Duodenal mucosa (tissue), 2 donors: ENCODE measurements at regions not wholly inside any gene's neighbourhood (a gene's known extent, or its start where the extent isn't known, plus 50 kb on each side); places are given as distances from the start of the nearest gene placed in this dataset.
"Not testable (repeated sequence)": the region's sequence is repeated elsewhere in the genome, so short reads cannot be mapped to it uniquely, and the experiment has no call there.

Experiments used
- H3K27ac ChIP-seq: one replicate; pipeline ENCODE4 v1.7.0; 2013; ENCODE audit warnings: low read depth, low read length
- H3K27me3 ChIP-seq, 2 donors: one replicate each; pipeline ENCODE4 v1.7.0; 2013; ENCODE audit warnings: low read length in 2 of 2, control low read depth in 1 of 2; ENCODE audit not compliant: insufficient read depth in 2 of 2, control insufficient read depth in 1 of 2
- H3K36me3 ChIP-seq, 2 donors: one replicate each; pipeline ENCODE4 v1.7.0; 2013; ENCODE audit warnings: low read length in 2 of 2, control low read depth in 1 of 2; ENCODE audit not compliant: insufficient read depth in 2 of 2, control insufficient read depth in 1 of 2
- H3K4me1 ChIP-seq, 2 donors: one replicate each; pipeline ENCODE4 v1.7.0; 2013; ENCODE audit warnings: low read length in 2 of 2, control low read depth in 1 of 2; ENCODE audit not compliant: insufficient read depth in 2 of 2, control insufficient read depth in 1 of 2
- H3K4me3 ChIP-seq, 2 donors: one replicate each; pipeline ENCODE4 v1.7.0; 2013; ENCODE audit warnings: low read length in 2 of 2, low read depth in 1 of 2
- H3K9ac ChIP-seq, 2 donors: one replicate each; pipeline ENCODE4 v1.7.0; 2013; ENCODE audit warnings: low read length in 2 of 2, low read depth in 1 of 2
- H3K9me3 ChIP-seq, 2 donors: one replicate each; pipeline ENCODE4 v1.7.0; 2013; ENCODE audit warnings: low read length in 2 of 2, control low read depth in 1 of 2; ENCODE audit not compliant: control insufficient read depth in 1 of 2

DNA sequence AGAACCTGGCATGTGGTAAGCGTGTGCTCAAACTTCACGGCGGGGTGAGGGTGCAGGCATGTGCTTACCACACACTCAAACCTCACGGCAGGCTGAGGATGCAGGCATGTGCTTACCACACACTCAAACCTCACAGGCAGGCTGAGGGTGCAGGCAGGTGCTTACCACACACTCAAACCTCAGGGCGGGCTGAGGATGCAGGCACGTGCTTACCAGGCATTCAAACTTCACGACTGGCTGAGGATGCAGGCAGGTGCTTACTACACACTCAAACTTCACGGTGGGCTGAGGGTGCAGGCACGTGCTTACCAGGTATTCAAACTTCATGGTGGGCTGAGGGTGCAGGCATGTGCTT, 105.0 kb upstream of the ALKAL2 start:
- H3K27me3 ChIP-seq = peaks cover 0 to 3% of the 10 kb centered on the region in 2 donors

DNA sequence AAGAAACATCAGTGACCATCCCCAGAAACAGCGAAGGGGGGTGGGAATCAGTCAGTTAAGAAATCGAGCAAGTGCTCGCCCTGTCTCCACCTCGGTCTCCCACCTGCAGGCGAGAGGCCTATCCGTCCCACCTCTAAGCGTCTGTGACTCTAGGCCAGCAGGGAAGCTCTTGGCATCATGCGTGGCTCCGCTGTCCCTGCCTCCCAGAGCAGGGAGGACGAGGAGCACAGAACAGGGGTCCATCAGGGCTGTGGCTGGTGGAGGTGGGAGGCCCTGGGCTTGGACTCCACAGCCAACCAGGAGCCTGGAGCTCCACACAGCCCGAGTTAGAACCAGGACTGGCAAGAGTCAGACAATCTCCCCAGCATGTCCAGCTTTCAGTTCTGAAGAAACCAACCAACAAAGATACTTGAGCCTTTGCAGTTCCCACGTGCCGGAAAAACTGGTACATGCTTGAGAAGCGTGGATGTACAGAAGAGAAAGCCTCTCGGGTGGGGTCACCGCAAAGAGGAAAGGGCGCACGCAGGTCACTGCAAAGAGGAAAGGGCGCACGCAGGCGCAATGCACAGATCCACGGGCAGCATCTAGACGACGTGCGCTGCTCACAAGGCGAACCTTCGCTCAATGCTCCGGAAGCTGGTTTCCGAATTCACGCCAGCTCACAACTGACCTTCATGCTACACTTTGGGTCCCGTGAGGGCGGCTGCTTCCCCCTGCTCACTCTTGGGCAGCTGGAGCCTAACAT, 104.5 kb upstream of the ALKAL2 start:
- Histone ChIP-seq H3K27ac (no peak overlapping the region), H3K4me3 (no peak overlapping the region), H3K9ac (no peak overlapping the region), H3K4me1 (no peaks in the 10 kb centered on the region), H3K27me3 (peaks cover 0 to 3% of the 10 kb centered on the region in 2 donors), H3K9me3 (peaks cover 6 to 7% of the 10 kb centered on the region in 2 donors), H3K36me3 (no peaks in the 10 kb centered on the region)

More for the DNA sequence above, 105.0 kb upstream of the ALKAL2 start:
- H3K4me1 ChIP-seq = no peaks in the 10 kb centered on the region
- H3K4me3 ChIP-seq = no peak overlapping the region
- no peak overlapping the region for H3K27ac ChIP-seq
- no peak overlapping the region for H3K9ac ChIP-seq
- peaks cover 6 to 7% of the 10 kb centered on the region in 2 donors for H3K9me3 ChIP-seq
- H3K36me3 ChIP-seq = no peaks in the 10 kb centered on the region

DNA sequence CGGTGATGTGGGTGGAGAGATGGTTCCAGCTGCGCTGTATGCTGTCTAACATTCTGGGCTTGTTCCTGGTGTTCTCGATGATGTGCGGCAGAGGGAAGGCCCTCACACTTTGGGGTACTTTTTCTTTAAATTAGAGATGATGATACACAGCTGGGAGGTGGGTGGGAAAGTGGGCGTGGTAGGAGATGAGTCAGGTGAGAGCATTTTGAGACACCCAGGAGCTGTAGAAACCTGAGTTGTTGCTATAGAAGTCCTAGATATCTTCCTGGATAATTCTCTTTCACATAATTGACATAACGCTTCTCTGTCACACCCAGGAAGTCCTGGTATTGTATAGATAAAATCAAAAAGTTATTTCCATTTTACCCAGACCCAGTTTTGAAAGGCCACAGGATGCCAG, 103.8 kb upstream of the ALKAL2 start:
- no peaks in the 10 kb centered on the region for H3K36me3 ChIP-seq
- no peak overlapping the region for H3K4me3 ChIP-seq
- no peak overlapping the region for H3K27ac ChIP-seq
- peaks cover 6 to 7% of the 10 kb centered on the region in 2 donors for H3K9me3 ChIP-seq
- no peak overlapping the region for H3K9ac ChIP-seq
- peaks cover 0 to 3% of the 10 kb centered on the region in 2 donors for H3K27me3 ChIP-seq
- H3K4me1 ChIP-seq = no peaks in the 10 kb centered on the region

DNA sequence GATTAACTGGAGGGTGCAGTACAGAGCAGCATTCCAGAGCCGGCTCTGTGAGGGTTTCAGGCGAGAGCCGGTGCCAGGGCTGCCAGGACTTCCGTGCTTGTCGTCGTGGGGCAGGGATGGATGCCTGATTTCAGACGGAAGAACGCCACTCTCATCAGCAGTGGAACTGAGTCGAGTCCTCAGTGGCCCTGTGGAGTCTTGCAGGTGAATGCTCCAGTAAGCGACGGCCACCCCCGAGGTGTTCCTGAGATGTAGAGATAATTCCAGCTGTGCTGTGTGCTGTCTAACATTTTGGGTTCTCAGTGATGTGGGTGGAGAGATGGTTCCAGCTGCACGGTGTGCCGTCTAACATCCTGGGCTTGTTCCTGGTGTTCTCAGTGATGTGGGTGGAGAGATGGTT, 103.1 kb upstream of the ALKAL2 start:
- Histone ChIP-seq H3K4me1 (no peaks in the 10 kb centered on the region), H3K27me3 (peaks cover 0 to 3% of the 10 kb centered on the region in 2 donors), H3K9me3 (peaks cover 6 to 7% of the 10 kb centered on the region in 2 donors), H3K36me3 (no peaks in the 10 kb centered on the region), H3K4me3 (no peak overlapping the region), H3K9ac (no peak overlapping the region), H3K27ac (no peak overlapping the region)

DNA sequence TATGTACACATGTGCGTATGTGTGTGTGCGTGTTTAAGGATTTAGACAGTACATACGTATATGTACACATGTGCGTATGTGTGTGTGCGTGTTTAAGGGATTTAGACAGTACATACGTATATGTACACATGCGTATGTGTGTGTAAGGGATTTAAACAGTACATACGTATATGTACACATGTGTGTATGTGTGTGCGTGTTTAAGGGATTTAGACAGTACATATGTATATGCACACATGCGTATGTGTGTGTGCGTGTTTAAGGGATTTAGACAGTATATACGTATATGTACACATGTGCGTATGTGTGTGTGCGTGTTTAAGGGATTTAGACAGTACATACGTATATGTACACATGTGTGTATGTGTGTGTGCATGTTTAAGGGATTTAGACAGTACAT, 102.1 kb upstream of the ALKAL2 start:
- H3K4me1 ChIP-seq, H3K4me3 ChIP-seq, H3K9me3 ChIP-seq, H3K36me3 ChIP-seq, H3K27ac ChIP-seq, H3K27me3 ChIP-seq: not testable (repeated sequence)
- peak overlapping the region in 1 of 2 donors; percentile 2 for H3K9ac ChIP-seq

DNA sequence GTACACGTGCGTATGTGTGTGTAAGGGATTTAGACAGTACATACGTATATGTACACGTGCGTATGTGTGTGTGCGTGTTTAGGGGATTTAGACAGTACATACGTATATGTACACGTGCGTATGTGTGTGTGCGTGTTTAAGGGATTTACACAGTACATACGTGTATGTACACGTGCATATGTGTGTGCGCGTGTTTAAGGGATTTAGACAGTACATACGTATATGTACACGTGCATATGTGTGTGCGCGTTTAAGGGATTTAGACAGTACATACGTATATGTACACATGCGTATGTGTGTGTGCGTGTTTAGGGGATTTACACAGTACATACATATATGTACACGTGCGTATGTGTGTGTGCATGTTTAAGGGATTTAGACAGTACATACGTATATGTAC, 100.9 kb upstream of the ALKAL2 start:
- H3K27ac ChIP-seq, H3K27me3 ChIP-seq, H3K4me3 ChIP-seq, H3K9ac ChIP-seq, H3K36me3 ChIP-seq, H3K4me1 ChIP-seq, H3K9me3 ChIP-seq: not testable (repeated sequence)

DNA sequence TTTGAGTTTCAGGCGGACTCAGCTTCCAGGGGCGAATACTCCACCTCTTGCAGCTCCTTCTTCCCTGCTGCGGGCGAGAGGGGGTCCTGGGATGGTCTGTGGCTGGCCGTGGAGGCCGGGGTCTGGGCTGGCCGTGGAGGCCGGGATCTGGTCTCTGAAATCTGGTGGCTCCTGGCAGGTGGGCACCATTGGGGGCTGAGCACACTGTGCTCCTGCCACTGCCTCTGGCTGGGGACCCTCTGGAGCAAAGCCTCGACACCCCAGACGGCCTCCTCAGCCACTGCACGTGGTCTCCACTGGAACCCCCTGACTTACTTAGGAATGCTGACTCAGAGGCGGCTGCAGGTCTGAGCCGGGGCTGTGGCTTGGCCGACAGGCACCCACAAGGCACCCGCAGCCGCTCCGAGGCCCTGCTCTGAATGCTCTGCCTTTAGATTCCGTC, 100.1 kb upstream of the ALKAL2 start:
- Histone ChIP-seq H3K9me3 (peaks cover 6 to 7% of the 10 kb centered on the region in 2 donors), H3K9ac (no peak overlapping the region), H3K27me3 (peaks cover 0 to 3% of the 10 kb centered on the region in 2 donors)

DNA sequence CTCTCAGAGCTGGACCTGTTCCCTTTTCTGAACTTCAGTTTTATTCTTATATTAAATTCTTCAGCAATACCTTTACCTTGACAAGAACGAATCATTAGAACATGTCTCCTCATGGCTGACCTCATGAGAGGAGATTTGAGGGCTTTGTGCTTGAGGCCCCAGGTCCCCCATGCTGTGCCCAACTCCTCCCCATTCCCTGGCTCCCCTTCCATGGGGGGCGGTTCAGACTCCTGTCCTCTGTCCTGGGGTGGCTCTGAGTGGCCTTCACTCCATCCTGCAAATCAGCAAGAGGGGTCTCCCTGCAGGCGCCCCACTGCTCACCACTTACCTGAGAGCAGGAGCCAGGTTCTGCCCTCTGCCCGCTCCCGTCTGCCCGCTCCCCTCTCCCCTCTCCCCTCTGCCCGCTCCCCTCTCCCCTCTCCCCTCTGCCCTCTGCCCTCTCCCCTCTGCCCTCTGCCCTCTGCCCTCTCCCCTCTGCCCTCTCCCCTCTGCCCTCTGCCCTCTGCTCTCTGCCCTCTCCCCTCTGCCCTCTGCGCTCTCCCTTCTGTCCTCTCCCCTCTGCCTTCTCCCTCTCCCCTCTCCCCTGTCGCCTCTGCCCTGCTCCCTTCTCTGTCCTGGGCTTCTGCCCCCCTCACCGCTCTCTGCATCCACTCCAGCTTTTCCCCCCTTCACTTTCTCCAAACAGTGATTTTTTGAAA, 98.7 kb upstream of the ALKAL2 start:
- no peak overlapping the region for H3K27ac ChIP-seq
- peaks cover 0 to 4% of the 10 kb centered on the region in 2 donors for H3K4me1 ChIP-seq
- H3K9me3 ChIP-seq = peaks cover 6 to 7% of the 10 kb centered on the region in 2 donors
- no peaks in the 10 kb centered on the region for H3K36me3 ChIP-seq
- peaks cover 0 to 3% of the 10 kb centered on the region in 2 donors for H3K27me3 ChIP-seq
- no peak overlapping the region for H3K4me3 ChIP-seq
- no peak overlapping the region for H3K9ac ChIP-seq

More for the DNA sequence above, 100.1 kb upstream of the ALKAL2 start:
- H3K4me3 ChIP-seq = no peak overlapping the region
- H3K27ac ChIP-seq = no peak overlapping the region
- H3K36me3 ChIP-seq = no peaks in the 10 kb centered on the region
- H3K4me1 ChIP-seq = peaks cover 0 to 4% of the 10 kb centered on the region in 2 donors

DNA sequence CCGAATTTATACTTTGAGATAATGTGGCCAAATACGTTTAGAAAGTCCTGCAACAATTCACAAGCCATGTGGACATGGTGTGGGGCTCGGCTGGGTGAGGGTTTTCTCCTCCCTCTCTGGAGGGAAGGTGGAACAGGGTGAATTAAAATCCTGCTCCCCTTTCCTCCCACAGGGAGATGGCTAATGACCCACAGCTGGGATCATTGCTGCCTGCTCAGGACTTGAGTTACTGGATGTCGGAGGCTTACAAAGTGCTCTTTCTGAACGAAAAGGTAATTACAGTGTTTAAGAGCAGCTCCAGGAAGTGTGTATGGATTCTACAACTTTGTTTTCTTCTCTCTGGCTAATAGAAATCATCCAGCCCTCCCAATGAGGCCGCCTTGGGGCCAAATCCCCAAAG, 97.9 kb upstream of the ALKAL2 start:
- Histone ChIP-seq H3K9me3 (peaks cover 6 to 7% of the 10 kb centered on the region in 2 donors), H3K27ac (no peak overlapping the region), H3K36me3 (no peaks in the 10 kb centered on the region), H3K4me3 (no peak overlapping the region), H3K9ac (no peak overlapping the region), H3K4me1 (peaks cover 0 to 4% of the 10 kb centered on the region in 2 donors), H3K27me3 (no peaks in the 10 kb centered on the region)

DNA sequence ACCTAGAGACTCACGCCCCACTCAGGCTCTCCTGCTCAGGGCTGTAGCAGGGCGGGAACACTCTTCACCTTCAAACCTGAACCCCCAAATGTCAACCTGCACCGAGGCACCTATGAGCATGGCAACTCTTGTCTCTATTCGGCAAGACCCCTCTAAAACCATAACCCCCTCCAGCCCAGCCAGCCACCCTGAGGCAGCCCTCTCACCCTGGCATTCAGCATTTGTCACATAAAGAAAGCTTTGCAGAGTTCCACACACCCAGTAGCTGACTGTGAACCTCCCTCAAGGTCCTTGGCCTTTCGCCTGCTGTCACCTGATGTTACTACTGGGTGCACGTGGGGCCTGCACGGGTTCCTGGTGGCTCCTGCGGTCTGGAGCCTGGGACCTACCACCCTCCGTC, 97.2 kb upstream of the ALKAL2 start:
- no peak overlapping the region for H3K27ac ChIP-seq
- peaks cover 6 to 7% of the 10 kb centered on the region in 2 donors for H3K9me3 ChIP-seq
- no peak overlapping the region for H3K9ac ChIP-seq
- H3K36me3 ChIP-seq = no peaks in the 10 kb centered on the region
- H3K4me1 ChIP-seq = peaks cover 0 to 4% of the 10 kb centered on the region in 2 donors
- H3K27me3 ChIP-seq = no peaks in the 10 kb centered on the region
- H3K4me3 ChIP-seq = no peak overlapping the region
